ENCODE measurements at regions not wholly inside any gene's neighbourhood (a gene's known extent, or its start where the extent isn't known, plus 50 kb on each side); places are given as distances from the start of the nearest gene placed in this dataset.

DNA sequence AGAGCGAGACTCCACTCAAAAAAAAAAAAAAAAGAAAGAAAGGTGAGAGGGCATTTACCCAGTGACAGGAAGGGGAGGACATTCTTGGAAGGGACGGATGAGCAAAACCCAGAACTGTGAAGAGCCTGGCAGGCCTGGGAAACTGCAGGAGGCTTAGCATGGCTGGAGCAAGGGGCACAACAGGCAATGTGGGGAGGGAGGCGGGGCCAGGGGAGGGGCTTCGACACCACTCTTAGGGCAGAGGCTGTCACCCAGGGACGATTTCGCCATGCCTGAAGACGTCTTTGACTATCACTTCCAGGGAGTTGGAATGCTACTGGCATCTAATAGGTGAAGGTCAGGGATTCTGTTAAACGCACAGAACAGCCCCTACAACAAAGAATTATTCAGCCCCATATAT is 184.0 kb downstream of the HUNK start (continued):
- no peak for TF ChIP-seq ZBTB4 (CRISPR knock-in tag; IDR thresholded peaks at IDR 0.05)
- TF ChIP-seq ZBTB40 (IDR thresholded peaks at IDR 0.05; ENCODE audit: borderline replicate concordance), result no peak

GRCh38 chr21:32055305-32055704 is 182.5 kb downstream of the HUNK start:
- POLR2A ChIA-PET, result no interaction called here
- ATAC-seq (no peak), DNase-seq (ENCODE audit: low read depth, low spot score) (no peak), FAIRE-seq (no peak)
- Histone ChIP-seq H3K27me3 (replicated peaks in 1 of 2; ENCODE audit: control insufficient read depth in 2 of 2, insufficient read depth in 2 of 2, low read length in 1 of 2) (no peaks in the 10 kb centered on the region), H3K4me1 (ENCODE audit: control insufficient read depth, insufficient read depth, low read length) (no peaks in the 10 kb centered on the region), H3K79me2 (ENCODE audit: control insufficient read depth, insufficient read depth, low read length) (no peaks in the 10 kb centered on the region), H3K27ac (ENCODE audit: control insufficient read depth, insufficient read depth) (no peak overlapping the region), H3K9me3 (replicated peaks; ENCODE audit: control insufficient read depth, insufficient read depth, low read length) (no peaks in the 10 kb centered on the region; the same call in 2 of the 3 replicates), H2AFZ (ENCODE audit: control insufficient read depth, low read depth, low read length) (no peak overlapping the region), H3K36me3 (ENCODE audit: control insufficient read depth in 2 of 2, insufficient read depth in 2 of 2, low read length in 1 of 2) (no peaks in the 10 kb centered on the region), H3K4me2 (ENCODE audit: control insufficient read depth, insufficient read depth) (no peak overlapping the region), H3K9ac (ENCODE audit: control insufficient read depth, insufficient read depth, low read length) (no peak overlapping the region), H4K20me1 (ENCODE audit: control insufficient read depth, insufficient read depth) (no peaks in the 10 kb centered on the region), H3K4me3 (no peak overlapping the region)
- intact Hi-C loops (cut with micrococcal nuclease; ENCODE audit: unreplicated experiment), result no loop called here
- SMC1A ChIA-PET (ENCODE audit: uncharacterized antibody, unreplicated experiment), result no interaction called here
- RAD21 ChIA-PET (ENCODE audit: unreplicated experiment), result no interaction called here
- WGBS (ENCODE audit: insufficient coverage, insufficient replicate concordance, low lambda C conversion rate, missing lambda C conversion rate), result 4% methylated on average over 3 of the region's 3 CpGs
- BruUV-seq (replicated peaks), result no TSS peak
- in situ Hi-C loops (cut with MboI), result no loop called here
- CTCF ChIA-PET, result no interaction called here
- no peak for TF ChIP-seq ZNF622 (IDR thresholded peaks at IDR 0.05)
- TF ChIP-seq IRF4 (IDR thresholded peaks at IDR 0.05; ENCODE audit: low read depth, low read length), result no peak
- no peak for TF ChIP-seq NKRF (conservative IDR thresholded peaks at IDR 0.05)
- no peak for TF ChIP-seq SMC3 (IDR thresholded peaks at IDR 0.05; ENCODE audit: borderline replicate concordance, low read length)
- no peak for TF ChIP-seq RAD21 (IDR thresholded peaks at IDR 0.05; ENCODE audit: insufficient read depth, low read depth, low read length)
- no peak for TF ChIP-seq HCFC1 (IDR thresholded peaks at IDR 0.05; ENCODE audit: low read length)
- no peak for TF ChIP-seq TCF12 (IDR thresholded peaks at IDR 0.05; ENCODE audit: low read depth, low read length)
- TF ChIP-seq, protein P1, sequence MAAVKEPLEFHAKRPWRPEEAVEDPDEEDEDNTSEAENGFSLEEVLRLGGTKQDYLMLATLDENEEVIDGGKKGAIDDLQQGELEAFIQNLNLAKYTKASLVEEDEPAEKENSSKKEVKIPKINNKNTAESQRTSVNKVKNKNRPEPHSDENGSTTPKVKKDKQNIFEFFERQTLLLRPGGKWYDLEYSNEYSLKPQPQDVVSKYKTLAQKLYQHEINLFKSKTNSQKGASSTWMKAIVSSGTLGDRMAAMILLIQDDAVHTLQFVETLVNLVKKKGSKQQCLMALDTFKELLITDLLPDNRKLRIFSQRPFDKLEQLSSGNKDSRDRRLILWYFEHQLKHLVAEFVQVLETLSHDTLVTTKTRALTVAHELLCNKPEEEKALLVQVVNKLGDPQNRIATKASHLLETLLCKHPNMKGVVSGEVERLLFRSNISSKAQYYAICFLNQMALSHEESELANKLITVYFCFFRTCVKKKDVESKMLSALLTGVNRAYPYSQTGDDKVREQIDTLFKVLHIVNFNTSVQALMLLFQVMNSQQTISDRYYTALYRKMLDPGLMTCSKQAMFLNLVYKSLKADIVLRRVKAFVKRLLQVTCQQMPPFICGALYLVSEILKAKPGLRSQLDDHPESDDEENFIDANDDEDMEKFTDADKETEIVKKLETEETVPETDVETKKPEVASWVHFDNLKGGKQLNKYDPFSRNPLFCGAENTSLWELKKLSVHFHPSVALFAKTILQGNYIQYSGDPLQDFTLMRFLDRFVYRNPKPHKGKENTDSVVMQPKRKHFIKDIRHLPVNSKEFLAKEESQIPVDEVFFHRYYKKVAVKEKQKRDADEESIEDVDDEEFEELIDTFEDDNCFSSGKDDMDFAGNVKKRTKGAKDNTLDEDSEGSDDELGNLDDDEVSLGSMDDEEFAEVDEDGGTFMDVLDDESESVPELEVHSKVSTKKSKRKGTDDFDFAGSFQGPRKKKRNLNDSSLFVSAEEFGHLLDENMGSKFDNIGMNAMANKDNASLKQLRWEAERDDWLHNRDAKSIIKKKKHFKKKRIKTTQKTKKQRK (IDR thresholded peaks at IDR 0.05; ENCODE audit: low read depth, low read length), result no peak
